Liver (tissue), 8 donors: ENCODE measurements at regions not wholly inside any gene's neighbourhood (a gene's known extent, or its start where the extent isn't known, plus 50 kb on each side); places are given as distances from the start of the nearest gene placed in this dataset.
A peak's percentile ranks its signal among the peaks of the same experiment; 100 is the strongest.

Source experiments
- DNase-seq: peaks from one replicate; pipeline ENCODE4 v3.0.0-alpha.2; 2017; ENCODE audit warnings: low spot score
- H3K27ac ChIP-seq, 2 donors: one replicate each; pipeline ENCODE4 v1.7.0; 2013; ENCODE audit warnings: inconsistent platforms in 2 of 2, low read length in 2 of 2, control low read depth in 1 of 2, low read depth in 1 of 2, mild to moderate bottlenecking in 1 of 2
- H3K27me3 ChIP-seq, 4 donors: one replicate each; pipeline versions ENCODE4 v1.6.1 to v1.7.0; 2013; ENCODE audit warnings: low read length in 3 of 4, inconsistent platforms in 1 of 4, mild to moderate bottlenecking in 1 of 4, moderate library complexity in 1 of 4; ENCODE audit not compliant: control insufficient read depth in 4 of 4, insufficient read depth in 4 of 4
- H3K36me3 ChIP-seq, 4 donors: one replicate each; pipeline versions ENCODE4 v1.6.1 to v1.7.0; 2013; ENCODE audit warnings: low read length in 3 of 4, mild to moderate bottlenecking in 3 of 4, low read depth in 1 of 4, moderate library complexity in 1 of 4; ENCODE audit not compliant: control insufficient read depth in 4 of 4, insufficient read depth in 3 of 4
- H3K4me1 ChIP-seq, 4 donors: one replicate each; pipeline versions ENCODE4 v1.6.1 to v1.7.0; 2013; ENCODE audit warnings: low read length in 3 of 4, mild to moderate bottlenecking in 3 of 4, moderate library complexity in 1 of 4; ENCODE audit not compliant: control insufficient read depth in 4 of 4, insufficient read depth in 4 of 4
- H3K4me3 ChIP-seq, 3 donors: one replicate each; pipeline versions ENCODE4 v1.6.1 to v1.7.0; 2013; ENCODE audit warnings: low read length in 3 of 3, control low read depth in 1 of 3, low read depth in 1 of 3, mild to moderate bottlenecking in 1 of 3
- H3K9ac ChIP-seq, 2 donors: one replicate each; pipeline ENCODE4 v1.7.0; 2013; ENCODE audit warnings: low read length in 2 of 2, mild to moderate bottlenecking in 2 of 2, moderate library complexity in 2 of 2, control low read depth in 1 of 2, low read depth in 1 of 2
- H3K9me3 ChIP-seq, 4 donors: one replicate each; pipeline versions ENCODE4 v1.6.1 to v1.7.0; 2013; ENCODE audit warnings: low read length in 3 of 4; ENCODE audit not compliant: control insufficient read depth in 4 of 4
- CTCF ChIP-seq: fragments of 150-350 bp; IDR thresholded peaks from 2 replicates; pipeline ENCODE4 v1.5.1; 2017; ENCODE audit warnings: improper control_type of control experiment, low read depth, low read length; ENCODE audit not compliant: missing input control
- EGR1 ChIP-seq, 2 donors: IDR thresholded peaks; 2 replicates each; pipeline ENCODE4 v1.6.1; 2016 to 2018; ENCODE audit warnings: antibody characterized with exemption in 2 of 2, low read depth in 2 of 2
- FOXA1 ChIP-seq: IDR thresholded peaks from 2 replicates; pipeline ENCODE4 v1.6.1; 2016; ENCODE audit warnings: antibody characterized with exemption
- FOXA2 ChIP-seq: IDR thresholded peaks from 2 replicates; pipeline ENCODE4 v1.6.1; 2016; ENCODE audit warnings: antibody characterized with exemption
- GABPA ChIP-seq, 2 donors: IDR thresholded peaks in 1 of 2; conservative IDR thresholded peaks in 1 of 2; 2 replicates each; pipeline ENCODE4 v1.6.1; 2016; ENCODE audit warnings: antibody characterized with exemption in 2 of 2, mild to moderate bottlenecking in 1 of 2, moderate library complexity in 1 of 2
- HNF4A ChIP-seq, 2 donors: conservative IDR thresholded peaks; 2 replicates each; pipeline ENCODE4 v1.6.1; 2016; ENCODE audit warnings: antibody characterized with exemption in 2 of 2, mild to moderate bottlenecking in 2 of 2
- HNF4G ChIP-seq: IDR thresholded peaks from 2 replicates; pipeline ENCODE4 v1.6.1; 2016; ENCODE audit warnings: antibody characterized with exemption
- JUND ChIP-seq, 2 donors: IDR thresholded peaks; 2 replicates each; pipeline ENCODE4 v1.6.1; 2016; ENCODE audit warnings: antibody characterized with exemption in 2 of 2
- NR2F2 ChIP-seq: IDR thresholded peaks from 2 replicates; pipeline ENCODE4 v1.6.1; 2016; ENCODE audit warnings: antibody characterized with exemption
- RAD21 ChIP-seq, 2 donors: IDR thresholded peaks; 2 replicates each; pipeline ENCODE4 v1.6.1; 2016; ENCODE audit warnings: antibody characterized with exemption in 2 of 2, mild to moderate bottlenecking in 2 of 2
- REST ChIP-seq: IDR thresholded peaks from 2 replicates; pipeline ENCODE4 v1.6.1; 2016; ENCODE audit warnings: antibody characterized with exemption, mild to moderate bottlenecking
- SP1 ChIP-seq: IDR thresholded peaks from 2 replicates; pipeline ENCODE4 v1.6.1; 2018; ENCODE audit warnings: antibody characterized with exemption, mild to moderate bottlenecking
- TAF1 ChIP-seq: conservative IDR thresholded peaks from 2 replicates; pipeline ENCODE4 v1.6.1; 2016; ENCODE audit warnings: antibody characterized with exemption, mild to moderate bottlenecking
- YY1 ChIP-seq: IDR thresholded peaks from 2 replicates; pipeline ENCODE4 v1.6.1; 2016; ENCODE audit warnings: antibody characterized with exemption, mild to moderate bottlenecking
- ZBTB33 ChIP-seq: IDR thresholded peaks from 2 replicates; pipeline ENCODE4 v1.6.1; 2016; ENCODE audit warnings: antibody characterized with exemption
- WGBS: extraction: QIAGEN DNeasy Blood & Tissue Kit; methylation state at CpG from one replicate; pipeline ENCODE4 v1.1.7; 2013; 5-methylcytosine and 5-hydroxymethylcytosine counted together
- TF ChIP-seq, protein P1 (sequence below): IDR thresholded peaks from 2 replicates; pipeline ENCODE4 v1.6.1; 2016; ENCODE audit warnings: antibody characterized with exemption
- TF ChIP-seq, protein P2 (sequence below): IDR thresholded peaks from 2 replicates; pipeline ENCODE4 v1.6.1; 2016; ENCODE audit warnings: antibody characterized with exemption
- donor health status: healthy.
- donor health status: healthy.
- donor health status: healthy.
- donor health status: healthy.
- donor health status: healthy.

DNA sequence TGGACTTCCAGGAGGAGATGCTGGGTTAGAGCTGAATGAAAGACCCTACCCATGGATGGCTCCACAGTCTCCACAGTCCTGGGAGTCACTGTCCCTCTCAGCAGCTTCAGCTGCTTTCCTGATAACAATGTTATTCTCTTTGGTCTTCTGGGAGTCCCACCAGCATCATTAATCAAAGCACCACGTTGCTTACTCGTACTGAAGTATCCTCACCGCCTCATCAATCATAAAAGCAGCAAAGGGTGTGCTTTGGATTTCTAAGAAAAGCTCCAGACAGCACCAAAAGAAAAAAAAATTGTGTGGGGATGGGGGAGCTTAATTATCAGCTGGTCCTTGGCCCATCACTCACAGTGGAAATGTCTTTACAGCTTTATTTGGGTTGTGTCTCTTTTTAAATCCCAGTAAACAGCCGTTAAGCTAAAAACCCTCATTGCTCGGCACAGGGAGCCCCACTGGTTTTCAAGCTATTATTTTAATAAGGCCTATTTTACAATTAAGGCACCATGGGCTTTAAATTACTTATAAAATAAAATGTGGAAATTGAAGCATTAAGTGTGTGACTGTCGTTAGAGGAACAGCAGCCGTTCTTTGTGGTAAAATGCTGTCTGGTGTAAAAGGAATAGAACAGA lies 538.0 kb downstream of the EBF1 start:
- H3K27ac ChIP-seq = no peak overlapping the region
- TF ChIP-seq FOXA1 (no peak), NR2F2 (no peak), FOXA2 (no peak)
- TF ChIP-seq, protein P1, sequence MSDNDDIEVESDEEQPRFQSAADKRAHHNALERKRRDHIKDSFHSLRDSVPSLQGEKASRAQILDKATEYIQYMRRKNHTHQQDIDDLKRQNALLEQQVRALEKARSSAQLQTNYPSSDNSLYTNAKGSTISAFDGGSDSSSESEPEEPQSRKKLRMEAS = no peak
- no peak for DNase-seq
- no peaks in the 10 kb centered on the region for H3K36me3 ChIP-seq
- H3K9me3 ChIP-seq = no peaks in the 10 kb centered on the region
- H3K9ac ChIP-seq = no peak overlapping the region
- no peaks in the 10 kb centered on the region for H3K27me3 ChIP-seq
- no peak overlapping the region for H3K4me3 ChIP-seq
- 85% methylated on average over 7 of the region's 7 CpGs for WGBS
- no peaks in the 10 kb centered on the region for H3K4me1 ChIP-seq

- no peaks in the 10 kb centered on the region for H3K27me3 ChIP-seq
- WGBS = 62% methylated on average over 6 of the region's 6 CpGs
These were observed 539.5 kb downstream of the EBF1 start for GRCh38 chr5:158560170-158560569.

More at GRCh38 chr5:158560170-158560569, 539.5 kb downstream of the EBF1 start:
- Histone ChIP-seq H3K9ac (no peak overlapping the region), H3K27ac (no peak overlapping the region), H3K9me3 (peaks cover 0 to 2% (median 0%) of the 10 kb centered on the region in 4 donors), H3K36me3 (no peaks in the 10 kb centered on the region), H3K4me1 (no peaks in the 10 kb centered on the region), H3K4me3 (no peak overlapping the region)
- TF ChIP-seq CTCF = no peak
- TF ChIP-seq, protein P1 = no peak
- no peak for TF ChIP-seq HNF4A (conservative IDR thresholded peaks at IDR 0.05)
- TF ChIP-seq FOXA1 = no peak
- TF ChIP-seq HNF4G = no peak
- no peak for TF ChIP-seq NR2F2
- TF ChIP-seq, protein P2, sequence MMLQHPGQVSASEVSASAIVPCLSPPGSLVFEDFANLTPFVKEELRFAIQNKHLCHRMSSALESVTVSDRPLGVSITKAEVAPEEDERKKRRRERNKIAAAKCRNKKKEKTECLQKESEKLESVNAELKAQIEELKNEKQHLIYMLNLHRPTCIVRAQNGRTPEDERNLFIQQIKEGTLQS = no peak
- no peak for TF ChIP-seq RAD21 (IDR thresholded peaks at IDR 0.05)
- TF ChIP-seq FOXA2 = no peak
- TF ChIP-seq JUND (IDR thresholded peaks at IDR 0.05) = no peak
- TF ChIP-seq TAF1 = no peak
- no peak for TF ChIP-seq EGR1 (IDR thresholded peaks at IDR 0.05; ENCODE audit: low read depth in 2 of 2)
- TF ChIP-seq SP1 = no peak
- TF ChIP-seq YY1 = no peak
- TF ChIP-seq ZBTB33 = no peak
- no peak for TF ChIP-seq GABPA (IDR thresholded peaks at IDR 0.05 in 1 of 2, conservative IDR thresholded peaks at IDR 0.05 in 1 of 2)
- TF ChIP-seq REST = no peak
- peak; percentile 34 for DNase-seq
